Stimulated activated CD4-positive, alpha-beta T cell treated with anti-CD3 and anti-CD28 coated beads, Interleukin-4, amount 100 ng/mL, for 1 hour (primary cell): ENCODE measurements at regions not wholly inside any gene's neighbourhood (a gene's known extent, or its start where the extent isn't known, plus 50 kb on each side); places are given as distances from the start of the nearest gene placed in this dataset.

ENCODE experiments used
- DNase-seq: peaks from one replicate; pipeline ENCODE4 v3.0.0-alpha.2; 2020

GRCh38 chr3:102161384-102162006 is 273.3 kb upstream of the ZPLD1 start:
- no peak for DNase-seq

- no peak for DNase-seq
Measured at GRCh38 chr3:102162251-102162650, 272.6 kb upstream of the ZPLD1 start.

- no peak for DNase-seq
Measured at GRCh38 chr3:102163039-102163817, 271.6 kb upstream of the ZPLD1 start.

- DNase-seq = no peak
Measured at GRCh38 chr3:102163818-102164154, 271.0 kb upstream of the ZPLD1 start.

- DNase-seq = no peak
Measured at GRCh38 chr3:102165367-102165766, 269.4 kb upstream of the ZPLD1 start.

- DNase-seq = no peak
Measured at GRCh38 chr3:102169915-102170479, 264.8 kb upstream of the ZPLD1 start.

GRCh38 chr3:102170545-102170944 is 264.3 kb upstream of the ZPLD1 start:
- no peak for DNase-seq

- DNase-seq = no peak
Measured at GRCh38 chr3:102174312-102174712, 260.5 kb upstream of the ZPLD1 start.

GRCh38 chr3:102174832-102175374 is 259.9 kb upstream of the ZPLD1 start:
- DNase-seq = no peak

GRCh38 chr3:102176333-102177050 is 258.3 kb upstream of the ZPLD1 start:
- no peak for DNase-seq

- DNase-seq = no peak
Measured at GRCh38 chr3:102177075-102177755, 257.6 kb upstream of the ZPLD1 start.

GRCh38 chr3:102178817-102179216 is 256.0 kb upstream of the ZPLD1 start:
- DNase-seq = no peak

GRCh38 chr3:102179326-102180177 is 255.3 kb upstream of the ZPLD1 start:
- no peak for DNase-seq

GRCh38 chr3:102180280-102180931 is 254.4 kb upstream of the ZPLD1 start:
- DNase-seq = no peak

GRCh38 chr3:102181175-102181920 is 253.5 kb upstream of the ZPLD1 start:
- DNase-seq = no peak

- no peak for DNase-seq
Measured at GRCh38 chr3:102182162-102182561, 252.7 kb upstream of the ZPLD1 start.

- DNase-seq = no peak
Measured at GRCh38 chr3:102183186-102183585, 251.6 kb upstream of the ZPLD1 start.

GRCh38 chr3:102183623-102184022 is 251.2 kb upstream of the ZPLD1 start:
- DNase-seq = no peak

- no peak for DNase-seq
Measured at GRCh38 chr3:102189541-102189940, 245.3 kb upstream of the ZPLD1 start.

- no peak for DNase-seq
Measured at GRCh38 chr3:102189956-102190723, 244.7 kb upstream of the ZPLD1 start.
